ENCODE measurements at regions not wholly inside any gene's neighbourhood (a gene's known extent, or its start where the extent isn't known, plus 50 kb on each side); places are given as distances from the start of the nearest gene placed in this dataset.

DNA sequence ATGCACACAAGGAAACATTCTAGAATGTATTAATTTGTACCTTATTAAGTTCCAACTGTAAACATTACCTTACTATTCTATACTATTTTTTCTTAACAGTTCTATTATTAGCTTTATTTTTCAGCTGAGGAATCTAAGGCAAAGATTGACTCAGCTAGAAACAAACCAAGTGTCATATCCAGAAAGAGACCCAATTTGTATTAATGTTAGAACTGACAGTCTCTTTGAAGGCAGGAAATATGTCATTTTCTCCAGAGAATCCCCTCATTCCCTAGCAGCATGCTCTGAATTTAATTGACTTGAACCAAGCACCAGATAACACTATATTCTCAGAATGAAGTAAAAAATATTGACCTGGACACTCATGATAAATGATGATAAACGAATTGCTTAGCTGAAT, 81.4 kb upstream of the PLPPR5 start:
- ChIA-PET POLR2A (ENCODE audit: partially characterized antibody) (no interaction called here), CTCF (ENCODE audit: partially characterized antibody) (no interaction called here)
- FAIRE-seq (no peak), DNase-seq (ENCODE audit: low read depth in 1 of 2, low spot score in 2 of 2) (no peak)
- Histone ChIP-seq H4K91ac (replicated peaks; ENCODE audit: insufficient read length, low read length) (no peak overlapping the region), H3K14ac (ENCODE audit: insufficient read length) (no peak overlapping the region), H3K9ac (replicated peaks in 1 of 4; ENCODE audit: extremely low read depth in 1 of 4, low read depth in 3 of 4, low read length in 3 of 4) (no peak overlapping the region), H3K4ac (replicated peaks; ENCODE audit: insufficient read length, low read depth, low read length) (no peak overlapping the region), H3K4me2 (ENCODE audit: insufficient read depth in 1 of 2, low read depth in 2 of 2, low read length in 2 of 2) (no peak overlapping the region), H4K8ac (ENCODE audit: extremely low read depth, insufficient read depth, low read length) (no peak overlapping the region), H2AK5ac (ENCODE audit: low read depth, low read length) (no peak overlapping the region), H2BK5ac (ENCODE audit: low read depth, low read length) (no peak overlapping the region), H3K79me2 (ENCODE audit: control insufficient read depth in 1 of 2, insufficient read depth in 2 of 2, low read length in 2 of 2) (no peaks in the 10 kb centered on the region), H2BK12ac (ENCODE audit: low read depth, low read length) (no peak overlapping the region), H3K27ac (ENCODE audit: low read depth, low read length) (no peak overlapping the region), H4K5ac (ENCODE audit: insufficient read length, low read depth, low read length) (no peak overlapping the region), H3K36me3 (ENCODE audit: control insufficient read depth in 2 of 4, insufficient read depth in 4 of 4, low read length in 3 of 4) (no peaks in the 10 kb centered on the region), H4K20me1 (replicated peaks in 1 of 2; ENCODE audit: control insufficient read depth in 1 of 2, insufficient read depth in 2 of 2, low read length in 2 of 2) (no peaks in the 10 kb centered on the region), H2BK15ac (ENCODE audit: low read length) (no peak overlapping the region), H2BK20ac (ENCODE audit: low read length) (no peak overlapping the region), H3K4me1 (replicated peaks in 1 of 4; ENCODE audit: control insufficient read depth in 3 of 4, insufficient read depth in 4 of 4, low read length in 3 of 4) (no peaks in the 10 kb centered on the region), H2BK120ac (replicated peaks; ENCODE audit: low read depth, low read length) (no peak overlapping the region), H3K56ac (replicated peaks; ENCODE audit: insufficient read length, low read depth, low read length) (no peak overlapping the region), H3K23me2 (ENCODE audit: low read depth, low read length) (no peaks in the 10 kb centered on the region; the same call in 1 of the 2 replicates), H3K23ac (ENCODE audit: insufficient read length) (no peak overlapping the region), H3K4me3 (ENCODE audit: extremely low read depth in 1 of 4, insufficient read depth in 2 of 4, low read depth in 3 of 4, low read length in 4 of 4) (no peak overlapping the region), H2AFZ (ENCODE audit: low read length) (no peak overlapping the region), H3K27me3 (replicated peaks in 1 of 4; ENCODE audit: control insufficient read depth in 3 of 4, extremely low read depth in 1 of 4, insufficient read depth in 3 of 4, low read length in 3 of 4) (no peaks in the 10 kb centered on the region), H3K18ac (ENCODE audit: extremely low read depth, low read length) (no peak overlapping the region), H3K79me1 (ENCODE audit: low read depth, low read length) (no peaks in the 10 kb centered on the region), H3K9me3 (ENCODE audit: insufficient read depth in 2 of 2, low read depth in 1 of 2, low read length in 1 of 2) (no peaks in the 10 kb centered on the region)
- 93% methylated on average over 1 of the region's 1 CpG; no CpG with 5 or more reads in 1 of the 2 experiments for WGBS, 2 experiments (ENCODE audit: extremely low coverage in 1 of 2, insufficient coverage in 1 of 2, insufficient read length in 1 of 2, insufficient replicate concordance in 2 of 2, low coverage in 1 of 2, low lambda C conversion rate in 2 of 2, missing lambda C conversion rate in 1 of 2)
- no peak for TF ChIP-seq JUN (IDR thresholded peaks at IDR 0.05; ENCODE audit: low read depth, low read length)
